ENCODE measurements at regions not wholly inside any gene's neighbourhood (a gene's known extent, or its start where the extent isn't known, plus 50 kb on each side); places are given as distances from the start of the nearest gene placed in this dataset.
"Not testable (repeated sequence)": the region's sequence is repeated elsewhere in the genome, so short reads cannot be mapped to it uniquely, and the experiment has no call there.

DNA sequence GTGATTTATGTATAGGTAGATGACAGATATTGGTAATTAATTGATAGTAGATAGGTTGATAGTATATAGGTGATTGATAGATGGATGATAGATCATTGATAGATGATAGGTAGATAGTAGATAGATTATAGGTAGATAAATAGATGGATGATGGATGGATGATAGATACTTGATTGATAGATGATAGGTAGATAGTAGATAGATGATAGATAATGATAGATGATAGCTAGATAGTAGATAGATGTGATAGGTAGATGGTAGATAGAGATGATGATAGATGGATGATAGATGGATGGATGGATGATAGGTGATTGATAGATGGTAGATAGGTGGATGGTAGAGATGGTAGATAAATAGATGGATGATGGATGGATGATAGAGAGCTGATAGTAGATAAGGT, 62.0 kb upstream of the SAMD11 start:
- Histone ChIP-seq H3K4me3 (ENCODE audit: low read depth, low read length) (no peak overlapping the region), H3K36me3 (replicated peaks) (no peaks in the 10 kb centered on the region), H3K27me3 (replicated peaks) (peaks cover 2% of the 10 kb centered on the region), H3K27ac (no peak overlapping the region)
- in situ Hi-C loops (cut with HindIII; ENCODE audit: low pct_ligation_motif_present, low sequenced_read_pairs): no loop called here
- TF ChIP-seq CTCF (IDR thresholded peaks at IDR 0.05; ENCODE audit: low read depth, low read length, missing control alignments): no peak
- no peak for DNase-seq

GRCh38 chr1:862601-863000, 61.1 kb upstream of the SAMD11 start:
- H3K27me3 ChIP-seq (replicated peaks); H3K4me3 ChIP-seq (ENCODE audit: low read depth, low read length); in situ Hi-C loops (cut with HindIII; ENCODE audit: low pct_ligation_motif_present, low sequenced_read_pairs); H3K27ac ChIP-seq; H3K36me3 ChIP-seq (replicated peaks); DNase-seq: not testable (repeated sequence)

DNA sequence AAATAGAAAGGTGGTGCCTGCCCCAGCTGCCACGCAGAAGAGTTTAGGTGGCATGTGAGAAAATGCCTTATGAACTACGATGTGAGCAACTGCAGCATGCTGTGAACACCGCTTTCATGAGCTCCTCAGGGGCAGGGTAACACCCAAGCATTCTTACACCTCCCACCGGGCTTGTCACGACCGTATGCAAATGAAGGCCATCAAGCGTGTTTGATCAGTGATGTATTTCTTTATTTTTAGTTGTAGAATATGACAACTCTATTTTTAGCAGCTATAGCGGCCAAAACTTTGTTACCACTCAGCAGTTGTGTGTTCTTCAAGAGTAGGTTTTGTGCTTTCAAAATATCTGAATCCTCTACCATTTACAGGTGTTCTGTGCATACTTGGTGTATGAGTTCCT, 58.1 kb upstream of the SAMD11 start:
- H3K4me3 ChIP-seq (ENCODE audit: low read depth, low read length); H3K36me3 ChIP-seq (replicated peaks); in situ Hi-C loops (cut with HindIII; ENCODE audit: low pct_ligation_motif_present, low sequenced_read_pairs); H3K27ac ChIP-seq; H3K27me3 ChIP-seq (replicated peaks); DNase-seq: not testable (repeated sequence)

- H3K27ac ChIP-seq: no peak overlapping the region
- peaks cover 9% of the 10 kb centered on the region for H3K27me3 ChIP-seq (replicated peaks)
- TF ChIP-seq CTCF (IDR thresholded peaks at IDR 0.05; ENCODE audit: low read depth, low read length, missing control alignments): no peak
Measured at GRCh38 chr1:866095-866494, 57.6 kb upstream of the SAMD11 start.

DNA sequence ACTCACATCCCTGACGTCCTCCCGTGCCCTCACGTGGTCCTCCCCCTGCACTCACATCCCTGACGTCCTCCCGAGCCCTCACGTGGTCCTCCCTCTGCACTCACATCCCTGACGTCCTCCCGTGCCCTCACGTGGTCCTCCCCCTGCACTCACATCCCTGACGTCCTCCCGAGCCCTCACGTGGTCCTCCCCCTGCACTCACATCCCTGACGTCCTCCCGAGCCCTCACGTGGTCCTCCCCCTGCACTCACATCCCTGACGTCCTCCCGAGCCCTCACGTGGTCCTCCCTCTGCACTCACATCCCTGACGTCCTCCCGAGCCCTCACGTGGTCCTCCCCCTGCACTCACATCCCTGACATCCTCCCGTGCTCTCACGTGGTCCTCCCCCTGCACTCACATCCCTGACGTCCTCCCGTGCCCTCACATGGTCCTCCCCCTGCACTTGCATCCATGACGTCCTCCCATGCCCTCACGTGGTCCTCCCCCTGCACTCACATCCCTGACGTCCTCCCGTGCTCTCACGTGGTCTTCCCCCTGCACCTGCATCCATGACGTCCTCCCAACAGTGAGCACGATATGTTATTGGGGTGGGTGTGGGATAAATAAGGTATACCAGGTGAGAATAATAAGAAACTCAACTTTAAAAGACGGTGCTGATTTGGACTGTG, 57.0 kb upstream of the SAMD11 start:
- DNase-seq; H3K4me3 ChIP-seq (ENCODE audit: low read depth, low read length); in situ Hi-C loops (cut with HindIII; ENCODE audit: low pct_ligation_motif_present, low sequenced_read_pairs): not testable (repeated sequence)

More at GRCh38 chr1:866095-866494, 57.6 kb upstream of the SAMD11 start:
- in situ Hi-C loops (cut with HindIII; ENCODE audit: low pct_ligation_motif_present, low sequenced_read_pairs): no loop called here
- no peaks in the 10 kb centered on the region for H3K36me3 ChIP-seq (replicated peaks)
- DNase-seq: no peak
- no peak overlapping the region for H3K4me3 ChIP-seq (ENCODE audit: low read depth, low read length)

DNA sequence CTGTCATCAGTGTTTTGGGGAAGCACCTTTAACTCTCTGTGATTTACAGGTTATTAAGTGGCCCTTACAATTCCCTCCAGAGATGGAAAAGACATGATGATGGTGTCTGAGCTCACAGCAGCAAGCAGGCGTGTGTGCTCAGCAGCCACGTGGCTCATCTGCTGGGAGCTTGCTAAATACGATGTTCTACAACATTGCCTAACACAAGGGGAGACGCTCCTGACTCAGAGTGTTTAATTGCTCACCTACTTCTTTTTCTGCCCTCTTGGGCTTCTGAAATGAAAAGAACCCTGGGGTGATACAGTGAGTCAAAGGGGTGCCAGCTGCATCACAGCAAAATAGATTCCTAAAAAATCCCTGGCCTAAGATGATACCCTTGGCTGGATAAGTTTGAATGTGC, 56.2 kb upstream of the SAMD11 start:
- not testable (repeated sequence) for DNase-seq

More for the DNA sequence above, 57.0 kb upstream of the SAMD11 start:
- not testable (repeated sequence) for H3K27ac ChIP-seq; H3K36me3 ChIP-seq (replicated peaks); H3K27me3 ChIP-seq (replicated peaks)

GRCh38 chr1:869499-870244, 54.1 kb upstream of the SAMD11 start:
- H3K36me3 ChIP-seq (replicated peaks): no peaks in the 10 kb centered on the region
- peak; percentile 33 for TF ChIP-seq CTCF (IDR thresholded peaks at IDR 0.05; ENCODE audit: low read depth, low read length, missing control alignments)
- in situ Hi-C loops (cut with HindIII; ENCODE audit: low pct_ligation_motif_present, low sequenced_read_pairs): no loop called here
- DNase-seq: no peak
- H3K27me3 ChIP-seq (replicated peaks): peaks cover 9% of the 10 kb centered on the region
- no peak overlapping the region for H3K27ac ChIP-seq
- H3K4me3 ChIP-seq (ENCODE audit: low read depth, low read length): no peak overlapping the region

More for the DNA sequence above, 56.2 kb upstream of the SAMD11 start:
- H3K36me3 ChIP-seq (replicated peaks); in situ Hi-C loops (cut with HindIII; ENCODE audit: low pct_ligation_motif_present, low sequenced_read_pairs); H3K27me3 ChIP-seq (replicated peaks); H3K4me3 ChIP-seq (ENCODE audit: low read depth, low read length); H3K27ac ChIP-seq: not testable (repeated sequence)
